Right lobe of liver (tissue), 4 donors: ENCODE measurements at regions not wholly inside any gene's neighbourhood (a gene's known extent, or its start where the extent isn't known, plus 50 kb on each side); places are given as distances from the start of the nearest gene placed in this dataset.

Source experiments
- POLR2A ChIP-seq: fragments of 450-650 bp; IDR thresholded peaks from one replicate; pipeline ENCODE4 v1.6.1; 2017; ENCODE audit warnings: antibody characterized with exemption, mild to moderate bottlenecking
- TF ChIP-seq, protein P1 (sequence below), 4 donors: fragments of 200-600 bp in 3 of 4; fragments of 450-650 bp in 1 of 4; IDR thresholded peaks; one replicate each; pipeline versions ENCODE4 v1.5.1 to v1.8.0; 2016 to 2022; ENCODE audit warnings: antibody characterized with exemption in 4 of 4, mild to moderate bottlenecking in 2 of 4
- donor health status: DM: no; HTN: no; CAD: no.
- donor health status: DM: no; HTN: no; CAD: no.
- donor health status: DM: no; HTN: yes; CAD: no.

GRCh38 chr12:70150230-70150629 is 93.0 kb upstream of the CNOT2 start:
- TF ChIP-seq, protein P1, sequence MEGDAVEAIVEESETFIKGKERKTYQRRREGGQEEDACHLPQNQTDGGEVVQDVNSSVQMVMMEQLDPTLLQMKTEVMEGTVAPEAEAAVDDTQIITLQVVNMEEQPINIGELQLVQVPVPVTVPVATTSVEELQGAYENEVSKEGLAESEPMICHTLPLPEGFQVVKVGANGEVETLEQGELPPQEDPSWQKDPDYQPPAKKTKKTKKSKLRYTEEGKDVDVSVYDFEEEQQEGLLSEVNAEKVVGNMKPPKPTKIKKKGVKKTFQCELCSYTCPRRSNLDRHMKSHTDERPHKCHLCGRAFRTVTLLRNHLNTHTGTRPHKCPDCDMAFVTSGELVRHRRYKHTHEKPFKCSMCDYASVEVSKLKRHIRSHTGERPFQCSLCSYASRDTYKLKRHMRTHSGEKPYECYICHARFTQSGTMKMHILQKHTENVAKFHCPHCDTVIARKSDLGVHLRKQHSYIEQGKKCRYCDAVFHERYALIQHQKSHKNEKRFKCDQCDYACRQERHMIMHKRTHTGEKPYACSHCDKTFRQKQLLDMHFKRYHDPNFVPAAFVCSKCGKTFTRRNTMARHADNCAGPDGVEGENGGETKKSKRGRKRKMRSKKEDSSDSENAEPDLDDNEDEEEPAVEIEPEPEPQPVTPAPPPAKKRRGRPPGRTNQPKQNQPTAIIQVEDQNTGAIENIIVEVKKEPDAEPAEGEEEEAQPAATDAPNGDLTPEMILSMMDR (IDR thresholded peaks at IDR 0.05) = no peak
- TF ChIP-seq POLR2A = no peak
